Liver (tissue), 8 donors: ENCODE measurements at regions not wholly inside any gene's neighbourhood (a gene's known extent, or its start where the extent isn't known, plus 50 kb on each side); places are given as distances from the start of the nearest gene placed in this dataset.

Source experiments
- DNase-seq: peaks from one replicate; pipeline ENCODE4 v3.0.0-alpha.2; 2017; ENCODE audit warnings: low spot score
- H3K27ac ChIP-seq, 2 donors: one replicate each; pipeline ENCODE4 v1.7.0; 2013; ENCODE audit warnings: inconsistent platforms in 2 of 2, low read length in 2 of 2, control low read depth in 1 of 2, low read depth in 1 of 2, mild to moderate bottlenecking in 1 of 2
- H3K27me3 ChIP-seq, 4 donors: one replicate each; pipeline versions ENCODE4 v1.6.1 to v1.7.0; 2013; ENCODE audit warnings: low read length in 3 of 4, inconsistent platforms in 1 of 4, mild to moderate bottlenecking in 1 of 4, moderate library complexity in 1 of 4; ENCODE audit not compliant: control insufficient read depth in 4 of 4, insufficient read depth in 4 of 4
- H3K36me3 ChIP-seq, 4 donors: one replicate each; pipeline versions ENCODE4 v1.6.1 to v1.7.0; 2013; ENCODE audit warnings: low read length in 3 of 4, mild to moderate bottlenecking in 3 of 4, low read depth in 1 of 4, moderate library complexity in 1 of 4; ENCODE audit not compliant: control insufficient read depth in 4 of 4, insufficient read depth in 3 of 4
- H3K4me1 ChIP-seq, 4 donors: one replicate each; pipeline versions ENCODE4 v1.6.1 to v1.7.0; 2013; ENCODE audit warnings: low read length in 3 of 4, mild to moderate bottlenecking in 3 of 4, moderate library complexity in 1 of 4; ENCODE audit not compliant: control insufficient read depth in 4 of 4, insufficient read depth in 4 of 4
- H3K4me3 ChIP-seq, 3 donors: one replicate each; pipeline versions ENCODE4 v1.6.1 to v1.7.0; 2013; ENCODE audit warnings: low read length in 3 of 3, control low read depth in 1 of 3, low read depth in 1 of 3, mild to moderate bottlenecking in 1 of 3
- H3K9ac ChIP-seq, 2 donors: one replicate each; pipeline ENCODE4 v1.7.0; 2013; ENCODE audit warnings: low read length in 2 of 2, mild to moderate bottlenecking in 2 of 2, moderate library complexity in 2 of 2, control low read depth in 1 of 2, low read depth in 1 of 2
- H3K9me3 ChIP-seq, 4 donors: one replicate each; pipeline versions ENCODE4 v1.6.1 to v1.7.0; 2013; ENCODE audit warnings: low read length in 3 of 4; ENCODE audit not compliant: control insufficient read depth in 4 of 4
- ATF3 ChIP-seq: IDR thresholded peaks from 2 replicates; pipeline ENCODE4 v1.6.1; 2016; ENCODE audit warnings: antibody characterized with exemption
- CTCF ChIP-seq: fragments of 150-350 bp; IDR thresholded peaks from 2 replicates; pipeline ENCODE4 v1.5.1; 2017; ENCODE audit warnings: improper control_type of control experiment, low read depth, low read length; ENCODE audit not compliant: missing input control
- EGR1 ChIP-seq, 2 donors: IDR thresholded peaks; 2 replicates each; pipeline ENCODE4 v1.6.1; 2016 to 2018; ENCODE audit warnings: antibody characterized with exemption in 2 of 2, low read depth in 2 of 2
- FOXA1 ChIP-seq: IDR thresholded peaks from 2 replicates; pipeline ENCODE4 v1.6.1; 2016; ENCODE audit warnings: antibody characterized with exemption
- FOXA2 ChIP-seq: IDR thresholded peaks from 2 replicates; pipeline ENCODE4 v1.6.1; 2016; ENCODE audit warnings: antibody characterized with exemption
- GABPA ChIP-seq, 2 donors: IDR thresholded peaks in 1 of 2; conservative IDR thresholded peaks in 1 of 2; 2 replicates each; pipeline ENCODE4 v1.6.1; 2016; ENCODE audit warnings: antibody characterized with exemption in 2 of 2, mild to moderate bottlenecking in 1 of 2, moderate library complexity in 1 of 2
- HNF4A ChIP-seq, 2 donors: conservative IDR thresholded peaks; 2 replicates each; pipeline ENCODE4 v1.6.1; 2016; ENCODE audit warnings: antibody characterized with exemption in 2 of 2, mild to moderate bottlenecking in 2 of 2
- JUND ChIP-seq, 2 donors: IDR thresholded peaks; 2 replicates each; pipeline ENCODE4 v1.6.1; 2016; ENCODE audit warnings: antibody characterized with exemption in 2 of 2
- NR2F2 ChIP-seq: IDR thresholded peaks from 2 replicates; pipeline ENCODE4 v1.6.1; 2016; ENCODE audit warnings: antibody characterized with exemption
- RAD21 ChIP-seq, 2 donors: IDR thresholded peaks; 2 replicates each; pipeline ENCODE4 v1.6.1; 2016; ENCODE audit warnings: antibody characterized with exemption in 2 of 2, mild to moderate bottlenecking in 2 of 2
- REST ChIP-seq: IDR thresholded peaks from 2 replicates; pipeline ENCODE4 v1.6.1; 2016; ENCODE audit warnings: antibody characterized with exemption, mild to moderate bottlenecking
- RXRA ChIP-seq, 2 donors: IDR thresholded peaks; 2 replicates each; pipeline ENCODE4 v1.6.1; 2017 to 2018; ENCODE audit warnings: antibody characterized with exemption in 2 of 2, mild to moderate bottlenecking in 1 of 2
- TAF1 ChIP-seq: conservative IDR thresholded peaks from 2 replicates; pipeline ENCODE4 v1.6.1; 2016; ENCODE audit warnings: antibody characterized with exemption, mild to moderate bottlenecking
- YY1 ChIP-seq: IDR thresholded peaks from 2 replicates; pipeline ENCODE4 v1.6.1; 2016; ENCODE audit warnings: antibody characterized with exemption, mild to moderate bottlenecking
- ZBTB33 ChIP-seq: IDR thresholded peaks from 2 replicates; pipeline ENCODE4 v1.6.1; 2016; ENCODE audit warnings: antibody characterized with exemption
- WGBS: extraction: QIAGEN DNeasy Blood & Tissue Kit; methylation state at CpG from one replicate; pipeline ENCODE4 v1.1.7; 2013; 5-methylcytosine and 5-hydroxymethylcytosine counted together
- donor health status: healthy.
- donor health status: healthy.
- donor health status: healthy.
- donor health status: healthy.
- donor health status: healthy.

- 73% methylated on average over 5 of the region's 5 CpGs for WGBS
- H3K9ac ChIP-seq, result no peak overlapping the region
- no peak overlapping the region for H3K27ac ChIP-seq
- TF ChIP-seq RXRA (IDR thresholded peaks at IDR 0.05), result no peak
- TF ChIP-seq YY1, result no peak
- TF ChIP-seq GABPA (IDR thresholded peaks at IDR 0.05 in 1 of 2, conservative IDR thresholded peaks at IDR 0.05 in 1 of 2), result no peak
- TF ChIP-seq CTCF, result no peak
- TF ChIP-seq NR2F2, result no peak
- TF ChIP-seq FOXA2, result no peak
- H3K36me3 ChIP-seq, result no peaks in the 10 kb centered on the region
- H3K4me3 ChIP-seq, result no peak overlapping the region
- no peaks in the 10 kb centered on the region for H3K27me3 ChIP-seq
- H3K9me3 ChIP-seq, result no peaks in the 10 kb centered on the region
- DNase-seq, result no peak
- H3K4me1 ChIP-seq, result no peaks in the 10 kb centered on the region
Observed at GRCh38 chr4:136457577-136457976, 1074.7 kb downstream of the PCDH18 start.

DNA sequence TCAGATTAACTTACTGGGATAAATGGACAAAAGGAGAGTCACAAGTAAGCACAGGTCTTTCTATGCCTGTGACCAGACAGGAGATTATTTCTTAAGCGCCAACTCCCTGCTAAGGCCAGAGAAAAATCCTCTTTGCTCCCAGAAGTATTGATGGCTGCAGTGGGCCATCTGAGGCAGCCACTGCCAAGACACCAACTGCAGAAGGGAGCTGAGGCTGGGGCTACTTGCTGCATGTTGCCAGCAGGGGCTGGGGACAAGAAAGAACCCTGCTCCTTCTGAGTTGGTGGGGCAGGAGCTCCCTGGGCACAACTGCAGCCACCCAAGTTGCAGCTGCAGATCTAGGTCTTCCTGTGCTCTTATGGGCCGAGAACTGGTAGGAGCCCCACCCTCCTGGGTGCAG, 1075.3 kb downstream of the PCDH18 start:
- 81% methylated on average over 2 of the region's 2 CpGs for WGBS
- DNase-seq, result no peak
- Histone ChIP-seq H3K27me3 (no peaks in the 10 kb centered on the region), H3K4me3 (no peak overlapping the region), H3K9me3 (no peaks in the 10 kb centered on the region), H3K36me3 (no peaks in the 10 kb centered on the region), H3K9ac (no peak overlapping the region), H3K4me1 (no peaks in the 10 kb centered on the region), H3K27ac (no peak overlapping the region)
- TF ChIP-seq RXRA (IDR thresholded peaks at IDR 0.05) (no peak), ZBTB33 (no peak), EGR1 (IDR thresholded peaks at IDR 0.05; ENCODE audit: low read depth in 2 of 2) (no peak), FOXA2 (no peak), TAF1 (no peak), ATF3 (no peak), HNF4A (conservative IDR thresholded peaks at IDR 0.05) (no peak), JUND (IDR thresholded peaks at IDR 0.05) (no peak), REST (no peak), YY1 (no peak), NR2F2 (no peak), GABPA (IDR thresholded peaks at IDR 0.05 in 1 of 2, conservative IDR thresholded peaks at IDR 0.05 in 1 of 2) (no peak), FOXA1 (no peak), RAD21 (IDR thresholded peaks at IDR 0.05) (no peak)
